ENCODE measurements at regions not wholly inside any gene's neighbourhood (a gene's known extent, or its start where the extent isn't known, plus 50 kb on each side); places are given as distances from the start of the nearest gene placed in this dataset.

DNA sequence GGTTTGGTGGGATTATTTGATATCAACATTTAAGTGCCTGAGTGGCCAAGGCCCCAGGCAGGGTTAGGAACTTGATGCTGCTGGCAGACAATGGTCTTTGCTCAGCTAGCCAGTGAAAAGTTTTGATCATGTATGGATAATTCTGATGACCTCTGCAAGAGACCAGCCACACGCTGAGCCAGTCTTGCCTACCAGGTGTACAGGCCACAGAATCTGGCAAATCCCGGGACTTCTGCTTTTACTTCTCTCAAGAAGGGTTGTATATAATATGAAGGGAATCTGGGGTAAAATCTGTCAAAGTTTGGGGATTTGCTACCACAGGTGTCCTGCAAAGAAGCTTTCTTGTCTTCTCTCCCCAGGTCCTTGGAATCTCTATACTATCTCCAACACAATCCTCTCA, 331.4 kb upstream of the GOLIM4 start:
- DNase-seq: no peak

DNA sequence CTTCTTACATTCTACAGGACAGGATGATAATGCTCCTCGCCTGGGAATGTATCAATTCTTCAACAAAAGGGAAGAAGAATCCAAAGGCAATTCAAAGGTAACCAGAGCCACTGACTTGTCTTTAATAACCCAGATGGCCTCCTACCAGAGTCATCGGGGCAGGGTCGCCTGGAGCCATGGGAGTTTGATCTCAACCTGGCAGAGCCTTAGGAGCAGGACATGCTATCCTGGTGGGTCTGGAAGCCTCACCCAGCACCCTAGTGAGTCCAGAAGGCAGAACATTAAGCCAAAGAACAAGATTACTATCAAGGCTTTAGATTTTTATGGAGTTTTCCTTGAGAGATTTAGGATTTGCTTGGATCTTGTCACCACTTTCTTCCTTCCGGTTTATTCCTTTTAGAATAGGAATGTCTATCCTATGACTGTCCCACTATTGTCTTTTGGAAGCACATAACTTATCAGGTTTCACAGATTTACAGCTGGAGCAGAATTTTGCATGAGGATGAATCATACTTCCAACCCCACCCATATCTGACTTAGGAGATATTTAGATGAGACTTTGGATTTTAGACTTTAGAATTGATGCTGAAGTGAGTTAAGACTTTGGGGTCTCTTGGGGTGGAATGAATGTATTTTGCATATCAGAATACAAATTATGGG, 330.3 kb upstream of the GOLIM4 start:
- no peak for DNase-seq

DNA sequence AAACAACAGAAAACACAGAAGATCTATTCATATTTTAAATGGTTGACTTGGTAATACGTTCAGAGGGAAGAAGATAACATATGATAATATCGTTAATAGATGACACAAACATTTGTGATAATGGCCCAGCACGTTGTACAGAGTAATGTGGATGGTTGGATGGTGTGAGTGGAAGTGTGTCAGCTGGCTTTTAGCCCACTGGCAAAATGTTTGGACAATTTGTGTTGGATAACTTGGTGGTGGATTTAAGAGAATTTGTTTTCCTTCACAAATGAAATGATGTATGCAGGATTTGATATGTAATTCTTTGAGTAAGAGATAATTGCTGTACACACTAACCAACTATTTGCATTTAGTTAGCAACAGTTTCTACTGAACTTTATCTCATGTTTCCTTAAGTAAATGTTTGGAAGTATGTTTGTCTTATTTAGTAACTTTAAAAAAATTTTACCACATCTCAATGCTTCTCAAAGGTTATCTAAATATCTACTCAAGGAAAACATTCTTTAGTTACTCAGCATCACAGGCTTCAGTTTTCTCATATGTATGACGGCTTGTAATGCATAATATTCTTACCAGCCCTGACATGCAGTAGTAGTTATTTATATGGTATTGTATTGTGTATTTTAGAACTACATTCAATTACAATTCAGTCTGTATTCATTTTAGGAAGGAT, 328.5 kb upstream of the GOLIM4 start:
- no peak for DNase-seq

DNA sequence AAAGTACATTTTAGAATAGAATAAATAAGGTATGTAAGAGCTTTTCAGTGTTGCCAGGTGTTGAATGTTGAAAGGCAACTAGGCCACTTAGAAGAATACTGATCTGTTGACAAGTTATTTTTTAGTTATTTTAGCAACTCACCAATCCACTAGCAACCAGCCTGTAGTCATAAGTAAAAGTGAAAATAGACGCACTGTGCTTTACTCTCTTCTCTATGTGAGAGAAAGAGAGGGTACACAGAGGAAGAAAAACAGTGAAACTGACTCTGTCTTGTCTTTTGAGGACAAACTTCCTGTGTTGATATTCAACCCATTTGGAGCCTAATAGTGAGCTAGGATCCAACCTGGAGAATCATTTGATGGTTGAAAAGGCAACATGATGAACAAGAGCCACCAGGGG, 327.1 kb upstream of the GOLIM4 start:
- no peak for DNase-seq

DNA sequence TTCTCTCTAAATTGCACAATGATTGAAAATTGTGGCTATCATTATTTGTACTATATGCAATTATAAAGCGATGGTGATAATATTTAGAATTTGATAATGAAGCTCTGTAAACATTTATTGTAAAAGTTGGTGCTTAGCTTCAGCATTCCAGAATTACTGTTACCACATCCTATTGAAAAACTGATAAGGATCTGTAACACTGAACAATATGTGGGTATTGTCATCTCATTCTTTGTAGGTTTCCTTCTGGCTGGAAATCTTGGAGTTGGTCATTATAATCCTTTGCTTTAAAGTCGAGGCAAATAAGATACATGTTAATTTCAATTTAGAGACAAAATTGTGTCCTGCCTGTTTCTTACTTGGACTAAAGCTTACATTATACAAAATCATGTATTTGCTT, 323.4 kb upstream of the GOLIM4 start:
- no peak for DNase-seq

DNA sequence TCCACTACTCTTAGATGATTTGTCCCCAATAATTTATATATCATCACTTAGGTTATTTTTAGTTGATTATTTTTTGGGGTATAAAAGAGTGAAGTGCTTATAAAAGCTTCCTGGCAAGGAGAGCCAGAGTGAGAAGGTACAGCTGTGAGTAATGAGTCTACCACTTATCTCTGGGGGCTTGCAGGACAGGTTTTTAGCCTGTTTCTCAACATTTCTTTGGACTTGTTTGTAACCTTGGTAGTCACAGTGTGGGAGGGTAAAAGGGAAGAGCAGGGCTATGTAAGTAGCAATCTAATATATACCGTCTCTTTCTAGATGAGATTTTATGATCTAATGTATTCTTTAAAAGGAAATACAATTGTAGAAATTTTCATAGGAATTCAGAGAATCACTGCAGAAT, 321.3 kb upstream of the GOLIM4 start:
- no peak for DNase-seq

DNA sequence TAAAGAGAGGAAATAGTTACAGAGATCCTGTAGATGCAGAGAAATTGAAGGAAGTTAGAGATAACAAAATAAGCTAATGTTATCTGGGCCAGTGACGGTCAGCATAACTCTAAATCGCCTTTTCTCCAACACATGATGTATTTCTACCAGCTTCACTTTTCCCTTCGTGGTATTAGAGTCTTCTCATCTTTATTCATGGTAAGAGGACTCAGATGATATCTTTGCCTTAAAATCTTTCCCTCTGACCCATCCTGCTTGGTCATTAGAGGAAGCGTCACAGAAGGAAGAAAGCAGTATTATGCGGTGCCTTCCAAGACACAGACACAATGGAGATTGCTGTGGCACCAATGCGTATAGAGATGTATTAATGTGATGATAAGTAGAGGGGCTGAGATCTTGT, 320.7 kb upstream of the GOLIM4 start:
- no peak for DNase-seq

DNA sequence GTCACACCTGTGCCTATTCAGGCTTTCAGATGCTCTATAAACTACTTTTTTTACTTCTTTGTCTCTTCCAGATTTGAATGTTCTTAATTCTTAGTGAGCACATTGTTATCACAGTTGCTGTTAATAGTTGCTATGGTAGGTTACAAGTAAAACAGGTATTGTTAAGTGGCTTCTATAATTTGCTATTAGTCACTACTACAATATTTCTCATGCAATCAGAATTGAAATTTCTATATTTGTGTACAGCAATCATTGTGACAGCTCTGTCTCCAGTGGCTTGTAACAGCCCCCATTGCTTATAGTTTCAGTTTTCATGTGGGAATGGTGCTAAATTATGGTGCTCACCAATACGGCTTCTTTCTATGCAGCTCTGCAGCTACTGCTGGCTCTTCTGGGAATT, 318.4 kb upstream of the GOLIM4 start:
- no peak for DNase-seq

DNA sequence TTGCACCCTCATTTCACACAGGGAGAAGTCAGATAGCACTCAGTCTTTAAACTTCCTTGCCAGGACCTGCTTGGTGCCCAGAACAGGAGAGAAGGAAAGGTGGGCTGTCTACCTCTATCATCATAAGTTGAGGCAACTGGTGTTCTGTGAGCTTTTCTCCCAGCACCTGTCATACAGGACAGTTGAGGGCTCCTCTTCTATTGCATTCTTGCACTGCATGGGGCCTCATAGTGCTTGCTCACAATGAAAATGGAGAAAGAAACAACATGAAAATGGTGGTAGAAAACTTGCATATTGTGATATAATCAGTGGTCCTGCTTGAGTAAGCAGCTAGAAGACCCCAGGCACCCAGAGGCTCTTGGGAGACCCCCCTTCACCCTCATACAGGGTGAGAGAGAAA, 311.7 kb upstream of the GOLIM4 start:
- DNase-seq: no peak

DNA sequence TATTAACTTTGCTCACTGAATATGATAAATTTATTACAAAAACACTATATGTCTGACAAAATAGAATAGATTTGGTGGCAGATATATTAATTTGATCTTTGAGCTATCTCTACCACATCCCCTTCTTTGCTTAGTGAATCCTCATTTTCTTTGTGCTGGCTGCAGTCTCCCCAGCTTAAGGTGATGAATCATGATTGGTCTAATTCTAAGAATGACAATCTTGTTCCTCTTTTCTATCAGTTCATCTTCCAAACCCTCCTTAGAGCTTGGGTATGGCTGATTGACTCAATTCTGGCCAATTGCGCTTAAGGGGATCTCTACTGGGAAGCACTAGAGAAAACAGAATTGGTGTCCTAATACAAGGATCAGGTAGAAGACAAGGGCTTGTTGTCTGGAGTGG, 309.6 kb upstream of the GOLIM4 start:
- no peak for DNase-seq

DNA sequence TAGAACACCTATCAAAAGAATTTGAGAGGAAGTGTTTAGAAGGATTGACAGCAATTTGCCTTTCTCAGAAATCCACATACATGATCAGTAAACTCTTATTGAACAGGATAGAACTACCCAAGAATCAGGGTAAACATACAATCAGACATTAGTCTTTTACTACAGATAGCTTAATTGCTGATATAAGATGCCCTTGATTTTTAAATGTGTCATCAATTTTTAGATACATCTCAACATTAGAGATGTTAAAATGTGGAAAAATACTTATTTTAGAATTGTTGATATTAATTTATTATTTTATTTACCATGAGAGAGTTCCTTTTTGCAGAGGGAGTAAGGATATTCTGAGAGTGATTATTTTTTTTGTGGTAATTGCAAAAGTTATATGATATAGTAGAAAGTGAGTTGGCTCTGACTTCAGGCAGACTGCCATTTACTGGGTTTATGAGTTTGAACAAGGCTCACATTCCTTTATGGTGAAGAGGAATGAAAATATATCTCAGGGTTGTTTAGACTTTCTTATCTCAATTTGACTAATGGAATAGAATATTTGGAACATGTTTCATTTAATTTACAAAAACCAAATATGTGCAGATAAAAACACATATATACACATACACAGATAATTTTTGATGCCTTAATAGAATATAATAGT, 302.8 kb upstream of the GOLIM4 start:
- no peak for DNase-seq

DNA sequence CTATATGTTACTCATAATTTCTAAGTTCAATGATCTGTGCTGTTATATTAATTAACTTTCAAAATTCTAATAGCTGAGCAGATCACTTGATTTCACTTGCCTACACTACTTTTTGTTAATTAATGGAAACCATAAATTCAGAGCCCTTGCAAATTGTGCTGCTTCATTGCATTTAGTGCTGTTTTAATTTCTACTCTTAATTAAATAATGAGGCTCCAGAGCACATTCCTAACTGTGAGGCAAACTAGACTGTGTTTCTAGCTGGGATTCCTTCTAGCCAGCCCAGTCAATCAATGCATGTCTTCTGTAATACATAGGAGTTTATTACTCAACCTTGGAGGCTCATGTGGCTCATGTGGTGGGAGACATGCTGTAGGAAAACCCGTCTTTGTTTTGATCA, 301.1 kb upstream of the GOLIM4 start:
- no peak for DNase-seq

DNA sequence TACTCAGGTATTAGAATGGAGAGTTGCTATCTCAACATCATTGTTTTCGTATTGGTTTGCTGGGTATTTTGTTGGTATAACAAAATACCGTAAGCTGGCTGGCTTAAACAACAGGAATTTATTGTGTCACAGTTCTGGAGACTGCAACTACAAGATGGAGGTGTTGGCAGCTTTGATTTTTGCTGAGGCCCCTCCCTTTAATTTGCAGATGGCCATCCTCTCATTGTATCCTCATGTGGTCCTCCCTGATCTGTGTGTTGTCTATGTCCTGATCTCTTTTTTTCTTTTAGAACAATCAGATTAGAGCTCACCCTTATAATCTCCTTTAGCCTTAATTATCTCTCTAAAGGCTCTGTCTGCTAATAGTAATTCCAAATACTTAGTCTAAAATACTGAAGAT, 299.8 kb upstream of the GOLIM4 start:
- no peak for DNase-seq

DNA sequence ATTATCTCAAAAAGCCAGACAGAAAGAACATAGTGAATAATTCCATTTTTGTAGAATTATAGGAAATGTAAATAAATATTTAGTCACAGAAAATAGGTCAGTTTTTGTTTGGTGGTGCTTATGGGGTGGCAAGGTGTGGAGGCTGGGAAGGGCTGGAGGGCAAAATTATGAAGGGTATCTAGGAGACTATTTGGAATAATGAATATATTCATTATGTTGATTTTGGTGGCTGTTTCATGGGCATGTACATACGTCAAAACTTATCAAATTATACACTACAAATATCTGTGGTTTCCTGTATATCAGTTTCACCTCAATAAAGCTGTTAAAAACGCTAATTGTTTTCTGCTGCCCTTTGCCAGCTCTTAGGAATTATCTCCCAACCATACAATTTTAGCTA, 298.7 kb upstream of the GOLIM4 start:
- DNase-seq: no peak

DNA sequence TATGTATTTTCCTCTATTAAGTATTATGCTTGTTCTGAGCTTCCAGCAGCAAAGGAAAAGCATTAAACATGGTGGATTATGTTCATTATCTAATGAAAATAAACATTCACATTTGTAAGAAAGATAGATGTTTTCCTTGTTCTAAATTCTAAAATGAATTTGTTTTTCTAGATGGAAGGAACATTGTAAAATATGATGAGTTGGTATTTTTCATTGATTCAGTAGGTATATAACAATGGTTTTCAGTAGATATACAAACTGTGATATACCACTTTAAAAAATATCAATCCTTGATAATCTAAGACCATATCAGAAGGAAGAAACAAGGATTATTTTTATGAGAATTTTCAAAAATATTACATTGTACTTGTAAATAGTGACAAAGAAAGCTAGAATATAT, 290.6 kb upstream of the GOLIM4 start:
- no peak for DNase-seq

DNA sequence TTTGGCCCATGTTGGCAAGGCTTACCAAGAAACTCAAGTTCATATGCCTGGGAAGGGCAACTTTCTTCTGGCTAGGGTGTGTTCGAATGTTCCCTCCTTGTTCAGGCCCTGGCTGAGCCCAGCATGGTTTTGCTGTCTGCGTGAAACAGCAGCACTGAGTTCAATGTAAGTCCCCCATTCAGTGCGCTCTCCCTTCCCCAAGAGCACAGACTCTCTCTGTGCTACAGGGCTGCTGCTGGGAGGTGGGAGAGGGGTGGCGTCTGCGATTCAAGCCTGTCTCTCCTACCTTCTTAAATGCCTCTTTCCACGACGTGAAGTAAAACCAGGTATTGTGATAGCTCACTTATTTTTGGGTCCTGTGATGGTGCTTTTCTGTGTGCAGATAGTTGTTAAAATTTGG, 289.3 kb upstream of the GOLIM4 start:
- no peak for DNase-seq

DNA sequence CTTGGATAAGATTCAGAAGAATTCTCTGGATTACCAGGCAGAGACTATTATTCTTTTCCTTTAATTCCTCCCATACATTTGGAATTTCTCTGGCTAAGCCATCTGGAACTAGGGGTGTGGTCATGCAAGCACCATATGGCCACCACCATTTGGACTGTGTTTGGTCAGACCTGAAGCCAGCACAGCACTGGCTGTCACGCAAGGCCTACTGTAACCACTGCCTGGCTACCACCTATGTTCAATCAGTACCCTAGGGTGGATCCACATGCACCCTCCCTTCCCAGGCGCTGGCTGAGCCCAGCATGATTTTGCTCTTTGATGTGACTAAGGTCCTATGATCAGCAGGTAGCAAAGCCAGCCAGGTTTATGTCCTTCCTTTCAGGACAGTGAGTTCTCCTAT, 287.8 kb upstream of the GOLIM4 start:
- DNase-seq: no peak

DNA sequence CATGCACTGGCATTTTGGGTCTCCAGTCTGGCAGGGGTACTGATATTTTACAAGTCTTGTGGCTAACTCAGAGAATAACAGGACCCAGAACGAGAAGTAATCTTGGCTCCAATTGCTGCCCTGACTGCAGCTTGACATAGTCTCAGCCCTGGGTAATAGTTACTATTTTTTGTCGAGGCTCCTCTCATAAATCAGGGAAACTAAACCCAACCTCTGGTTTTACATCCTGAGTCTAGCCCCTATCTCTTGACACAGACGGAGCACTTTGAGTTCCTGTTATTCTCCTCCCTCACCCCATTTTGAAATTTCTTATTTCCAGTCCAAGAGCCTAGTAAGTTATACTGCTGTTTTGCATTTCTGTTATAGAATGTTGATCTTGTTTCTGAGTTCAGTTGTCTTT, 276.1 kb upstream of the GOLIM4 start:
- no peak for DNase-seq

DNA sequence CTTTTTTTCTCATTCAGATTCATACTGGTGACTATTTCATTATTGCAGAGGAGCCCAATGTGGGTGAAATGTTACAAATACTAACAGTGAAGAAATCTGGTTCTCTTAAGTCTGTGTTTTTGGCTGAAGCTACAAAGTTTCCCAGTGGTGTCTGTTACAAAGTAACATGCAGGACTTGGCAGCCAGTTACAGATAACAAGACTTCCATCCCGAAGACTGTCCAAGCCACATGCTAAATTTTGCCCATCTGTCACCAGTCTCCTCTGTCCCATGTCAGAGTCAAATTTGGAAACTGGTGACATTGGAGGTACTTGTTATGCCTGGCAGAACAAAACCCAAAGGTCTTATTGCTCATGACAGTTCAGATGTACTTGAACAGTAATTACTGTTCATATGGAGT, 269.2 kb upstream of the GOLIM4 start:
- DNase-seq: no peak

DNA sequence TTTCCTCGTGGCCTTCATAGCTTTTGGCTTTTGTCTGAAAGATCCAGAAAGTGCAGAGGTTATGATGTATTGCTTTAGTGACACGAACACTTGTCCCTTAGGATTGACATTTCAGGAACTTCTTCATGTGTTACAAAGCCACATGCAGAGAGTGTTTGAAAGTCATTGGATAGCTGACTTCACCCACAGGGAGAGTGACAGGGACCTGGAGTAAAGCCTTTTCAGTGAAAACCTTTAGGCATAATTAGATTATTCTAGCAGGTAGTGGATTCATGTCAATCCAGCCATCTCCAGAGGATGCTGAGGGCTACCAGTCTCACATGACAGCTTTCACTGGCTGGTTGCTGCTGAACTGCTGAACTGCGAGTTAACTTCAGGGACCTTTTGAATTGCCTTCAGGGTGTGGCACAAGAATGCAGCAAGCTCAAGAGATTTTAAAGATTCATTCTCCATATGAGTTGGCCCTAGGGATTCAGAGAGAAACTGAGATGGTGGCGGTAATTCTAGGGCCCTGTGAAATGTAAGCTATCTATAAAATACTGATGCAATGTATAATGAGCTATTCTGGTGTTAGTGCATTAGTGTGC, 267.0 kb upstream of the GOLIM4 start:
- DNase-seq: no peak

DNA sequence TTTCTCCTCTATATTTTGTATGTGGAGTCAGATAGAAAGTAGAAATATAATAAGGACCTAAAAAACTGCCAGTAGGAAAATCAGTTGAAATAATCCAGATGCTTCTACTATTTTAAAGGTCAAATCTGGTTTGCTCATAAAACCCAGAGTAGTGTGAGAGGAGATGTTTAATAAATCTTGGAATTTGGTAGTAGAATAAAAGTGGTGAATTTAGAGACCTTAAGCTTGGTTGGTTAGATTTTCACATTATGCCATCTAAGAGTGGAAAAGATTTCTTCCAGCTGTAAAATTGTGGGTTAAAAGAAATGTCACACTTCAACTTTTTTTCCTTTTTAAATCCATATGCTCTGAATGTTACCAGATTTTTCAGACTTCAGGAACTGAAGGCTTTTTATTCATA, 266.4 kb upstream of the GOLIM4 start:
- DNase-seq: no peak

DNA sequence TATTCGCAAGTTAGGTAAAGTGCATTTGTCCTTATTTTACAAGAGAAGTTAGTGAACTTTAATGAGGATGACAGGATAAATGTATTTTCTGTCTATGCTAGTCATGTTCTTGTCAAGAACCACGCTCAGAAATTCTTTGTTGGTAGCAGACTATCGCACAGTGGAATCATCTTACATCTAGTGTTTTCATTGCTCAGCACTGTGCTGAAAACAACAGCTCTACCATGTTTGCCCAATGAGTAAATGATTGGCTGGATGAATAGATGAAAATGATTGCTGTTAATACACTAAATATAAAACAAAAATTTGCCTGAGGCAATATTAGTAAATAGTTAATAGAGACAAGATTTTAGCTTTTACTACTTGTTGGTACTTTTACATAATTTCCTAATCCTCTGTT, 265.3 kb upstream of the GOLIM4 start:
- no peak for DNase-seq

DNA sequence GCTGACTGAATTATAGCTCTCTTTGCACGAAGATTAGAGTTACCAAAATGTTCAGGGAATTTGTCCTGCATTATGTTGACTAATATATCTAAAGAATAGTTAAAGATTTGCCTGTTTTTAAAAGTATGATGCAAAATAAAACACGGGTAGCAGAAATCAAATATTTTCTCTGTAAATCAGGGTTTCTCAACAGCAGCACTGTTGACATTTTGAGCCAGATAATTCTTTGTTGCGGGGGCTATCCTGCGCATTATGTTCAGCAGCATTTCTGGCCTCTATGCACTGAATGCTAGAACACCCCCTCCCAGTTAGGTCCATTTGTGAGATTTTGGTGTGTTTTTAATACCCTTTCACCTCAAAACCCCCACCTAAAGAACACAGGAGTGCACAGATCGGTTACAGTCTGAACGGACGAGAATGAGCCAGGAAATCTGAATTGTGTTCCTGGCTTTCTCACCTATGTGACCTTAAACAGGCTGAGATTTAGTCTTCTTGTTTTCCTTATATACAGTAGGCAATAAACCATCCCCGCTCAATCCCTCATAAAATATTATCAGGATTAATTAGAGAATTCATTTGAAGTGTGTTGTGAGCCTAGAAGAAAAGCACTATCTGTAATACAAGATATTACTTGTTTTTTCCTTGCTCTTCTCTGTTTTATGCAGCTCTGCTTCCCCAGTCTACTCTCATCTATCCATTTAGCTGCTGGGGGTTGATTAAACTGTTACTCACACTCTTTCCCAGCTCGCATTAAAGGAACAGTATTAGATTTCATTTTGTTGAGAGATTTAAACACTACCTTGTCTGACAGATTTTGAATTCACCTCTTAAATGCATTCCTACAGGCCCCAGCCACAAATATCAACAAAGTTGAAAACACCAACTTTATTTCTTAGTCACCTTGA, 247.5 kb upstream of the GOLIM4 start:
- no peak for DNase-seq

Data from SW 1271 (cell line).